Common myeloid progenitor, CD34-positive (primary cell): ENCODE measurements at regions not wholly inside any gene's neighbourhood (a gene's known extent, or its start where the extent isn't known, plus 50 kb on each side); places are given as distances from the start of the nearest gene placed in this dataset.

Source experiments
- CTCF ChIA-PET: fragments of 350-600 bp; sonication (Branson Sonifier 250); formaldehyde crosslinking; loops from one replicate; lab custom pipeline; 2021; ENCODE audit warnings: antibody characterized with exemption; lab: Charles Lee
- POLR2A ChIA-PET: fragments of 350-600 bp; sonication (Branson Sonifier 250); formaldehyde crosslinking; loops from one replicate; lab custom pipeline; 2021; ENCODE audit warnings: antibody characterized with exemption; lab: Charles Lee
- DNase-seq, 3 donors: peaks; one replicate each; pipeline versions ENCODE4 v3.0.0 to v3.0.0-alpha.2; 2013
- H3K27ac ChIP-seq, 2 experiments: 1 replicate in 1 of 2; 2 replicates in 1 of 2; pipeline ENCODE4 v1.7.0; 2013; ENCODE audit warnings: inconsistent platforms in 2 of 2, low read length in 2 of 2, mild to moderate bottlenecking in 2 of 2, low read depth in 1 of 2, moderate library complexity in 1 of 2; ENCODE audit not compliant: severe bottlenecking in 2 of 2, insufficient read depth in 1 of 2, poor library complexity in 1 of 2
- H3K27me3 ChIP-seq, 5 experiments: replicated peaks in 2 of 5; 1 replicate in 3 of 5; 2 replicates in 2 of 5; pipeline versions ENCODE4 v1.6.1 to v1.7.0; 2013; ENCODE audit warnings: low read length in 4 of 5, mild to moderate bottlenecking in 2 of 5, moderate library complexity in 2 of 5, inconsistent platforms in 1 of 5; ENCODE audit not compliant: insufficient read depth in 5 of 5, control insufficient read depth in 4 of 5
- H3K36me3 ChIP-seq, 4 experiments: 1 replicate in 2 of 4; 2 replicates in 2 of 4; pipeline versions ENCODE4 v1.6.1 to v1.7.0; 2013; ENCODE audit warnings: low read length in 3 of 4, control low read depth in 1 of 4, mild to moderate bottlenecking in 1 of 4; ENCODE audit not compliant: control insufficient read depth in 4 of 4, insufficient read depth in 4 of 4
- H3K4me1 ChIP-seq, 4 experiments: 1 replicate in 3 of 4; 2 replicates in 1 of 4; pipeline versions ENCODE4 v1.6.1 to v1.7.1; 2013; ENCODE audit warnings: low read length in 3 of 4, mild to moderate bottlenecking in 3 of 4, control low read depth in 1 of 4, inconsistent platforms in 1 of 4, moderate library complexity in 1 of 4; ENCODE audit not compliant: control insufficient read depth in 4 of 4, insufficient read depth in 4 of 4; ENCODE audit errors: control extremely low read depth in 1 of 4
- H3K4me3 ChIP-seq, 7 experiments: 1 replicate in 4 of 7; 2 replicates in 3 of 7; pipeline versions ENCODE4 v1.5.1 to v1.7.0; 2013; ENCODE audit warnings: mild to moderate bottlenecking in 7 of 7, low read length in 6 of 7, moderate library complexity in 6 of 7, inconsistent platforms in 2 of 7, low read depth in 2 of 7, control low read depth in 1 of 7; ENCODE audit not compliant: insufficient read depth in 4 of 7, control insufficient read depth in 1 of 7; ENCODE audit errors: extremely low read depth in 1 of 7
- H3K9me3 ChIP-seq, 5 experiments: 1 replicate in 4 of 5; 2 replicates in 1 of 5; pipeline versions ENCODE4 v1.6.1 to v1.7.1; 2013; ENCODE audit warnings: low read length in 4 of 5, mild to moderate bottlenecking in 2 of 5, inconsistent platforms in 1 of 5, low read depth in 1 of 5, moderate library complexity in 1 of 5; ENCODE audit not compliant: control insufficient read depth in 4 of 5, insufficient read depth in 2 of 5; ENCODE audit errors: control extremely low read depth in 1 of 5
- WGBS: methylation state at CpG from one replicate; pipeline ENCODE4 v1.1.5; 2013; ENCODE audit not compliant: insufficient coverage; 5-methylcytosine and 5-hydroxymethylcytosine counted together

- H3K4me3 ChIP-seq = no peak overlapping the region
- H3K27ac ChIP-seq = no peak overlapping the region
- WGBS = 69% methylated on average over 11 of the region's 12 CpGs
- H3K27me3 ChIP-seq = peaks cover 0 to 2% (median 0%) of the 10 kb centered on the region in 5 experiments
- POLR2A ChIA-PET = no interaction called here
- CTCF ChIA-PET = no interaction called here
- no peaks in the 10 kb centered on the region for H3K4me1 ChIP-seq
- H3K36me3 ChIP-seq = no peaks in the 10 kb centered on the region
- DNase-seq = no peak
- H3K9me3 ChIP-seq = peaks cover 0 to 5% (median 0%) of the 10 kb centered on the region in 5 experiments
Measured at GRCh38 chr11:15670520-15671070, 555.9 kb downstream of the INSC start.

GRCh38 chr11:15671216-15671615, 556.5 kb downstream of the INSC start:
- Histone ChIP-seq H3K27ac (no peak overlapping the region), H3K36me3 (no peaks in the 10 kb centered on the region), H3K27me3 (peaks cover 0 to 2% (median 0%) of the 10 kb centered on the region in 5 experiments), H3K9me3 (peaks cover 0 to 5% (median 0%) of the 10 kb centered on the region in 5 experiments), H3K4me3 (no peak overlapping the region), H3K4me1 (no peaks in the 10 kb centered on the region)
- CTCF ChIA-PET = no interaction called here
- POLR2A ChIA-PET = no interaction called here
- no peak for DNase-seq

GRCh38 chr11:15672825-15673224, 558.1 kb downstream of the INSC start:
- Histone ChIP-seq H3K36me3 (no peaks in the 10 kb centered on the region), H3K4me3 (no peak overlapping the region), H3K27me3 (peaks cover 0 to 2% (median 0%) of the 10 kb centered on the region in 5 experiments), H3K9me3 (peaks cover 0 to 6% (median 0%) of the 10 kb centered on the region in 5 experiments), H3K4me1 (no peaks in the 10 kb centered on the region), H3K27ac (no peak overlapping the region)
- no peak for DNase-seq
- WGBS = 100% methylated on average over 2 of the region's 3 CpGs
- ChIA-PET POLR2A (no interaction called here), CTCF (no interaction called here)

- no peaks in the 10 kb centered on the region for H3K4me1 ChIP-seq
- CTCF ChIA-PET = no interaction called here
- peaks cover 0 to 9% (median 0%) of the 10 kb centered on the region in 5 experiments for H3K9me3 ChIP-seq
- no peak overlapping the region for H3K4me3 ChIP-seq
- peaks cover 0 to 2% (median 0%) of the 10 kb centered on the region in 5 experiments for H3K27me3 ChIP-seq
- DNase-seq = no peak
- POLR2A ChIA-PET = no interaction called here
- H3K36me3 ChIP-seq = no peaks in the 10 kb centered on the region
- H3K27ac ChIP-seq = no peak overlapping the region
Measured at GRCh38 chr11:15673408-15673831, 558.7 kb downstream of the INSC start.

GRCh38 chr11:15674756-15675155, 560.0 kb downstream of the INSC start:
- Histone ChIP-seq H3K27ac (no peak overlapping the region), H3K4me3 (no peak overlapping the region), H3K27me3 (peaks cover 0 to 2% (median 0%) of the 10 kb centered on the region in 5 experiments), H3K4me1 (no peaks in the 10 kb centered on the region), H3K9me3 (peaks cover 0 to 12% (median 0%) of the 10 kb centered on the region in 5 experiments), H3K36me3 (no peaks in the 10 kb centered on the region)
- DNase-seq = no peak
- 100% methylated on average over 1 of the region's 1 CpG for WGBS
- ChIA-PET CTCF (interaction anchor here (0.9 kb wide), 1 partner anchor 13 kb away, joined by 3 read pairs; no protein-coding TSS in a partner anchor), POLR2A (no interaction called here)

- DNase-seq = no peak
- ChIA-PET CTCF (interaction anchor here (0.9 kb wide), 1 partner anchor 12 kb away, joined by 3 read pairs; no protein-coding TSS in a partner anchor), POLR2A (no interaction called here)
- Histone ChIP-seq H3K27ac (no peak overlapping the region), H3K9me3 (peaks cover 0 to 12% (median 0%) of the 10 kb centered on the region in 5 experiments), H3K4me3 (no peak overlapping the region), H3K36me3 (no peaks in the 10 kb centered on the region), H3K4me1 (no peaks in the 10 kb centered on the region), H3K27me3 (peaks cover 0 to 2% (median 0%) of the 10 kb centered on the region in 5 experiments)
- no CpG with 5 or more reads among the region's 1 CpG for WGBS
Measured at GRCh38 chr11:15675683-15676082, 561.0 kb downstream of the INSC start.

- Histone ChIP-seq H3K36me3 (no peaks in the 10 kb centered on the region), H3K4me1 (no peaks in the 10 kb centered on the region), H3K9me3 (peaks cover 0 to 12% (median 0%) of the 10 kb centered on the region in 5 experiments), H3K27me3 (no peaks in the 10 kb centered on the region), H3K4me3 (no peak overlapping the region), H3K27ac (no peak overlapping the region)
- CTCF ChIA-PET = no interaction called here
- POLR2A ChIA-PET = no interaction called here
- no peak for DNase-seq
- no CpG with 5 or more reads among the region's 1 CpG for WGBS
Measured at GRCh38 chr11:15677181-15677580, 562.5 kb downstream of the INSC start.
